ENCODE measurements at regions not wholly inside any gene's neighbourhood (a gene's known extent, or its start where the extent isn't known, plus 50 kb on each side); places are given as distances from the start of the nearest gene placed in this dataset.

- TF ChIP-seq MYC (IDR thresholded peaks at IDR 0.05; ENCODE audit: low read depth, low read length) (no peak), EZH2 (IDR thresholded peaks at IDR 0.05; ENCODE audit: borderline replicate concordance, low read depth, low read length, severe bottlenecking) (no peak), GATA2 (IDR thresholded peaks at IDR 0.05; ENCODE audit: insufficient read depth, insufficient read length, low read depth, low read length) (no peak), POLR2A (IDR thresholded peaks at IDR 0.05; ENCODE audit: low read depth, low read length) (no peak), MAX (IDR thresholded peaks at IDR 0.05; ENCODE audit: insufficient read depth, insufficient read length) (no peak), CTCF (IDR thresholded peaks at IDR 0.05; ENCODE audit: extremely low read depth in 1 of 2, insufficient read depth in 1 of 2, low read depth in 1 of 2, low read length in 2 of 2) (no peak), POLR2AphosphoS5 (IDR thresholded peaks at IDR 0.05; ENCODE audit: insufficient read depth, low read depth, low read length) (no peak), FOS (IDR thresholded peaks at IDR 0.05; ENCODE audit: borderline replicate concordance, insufficient read depth, low read length) (no peak), JUN (IDR thresholded peaks at IDR 0.05; ENCODE audit: borderline replicate concordance, insufficient read depth, insufficient read length, low read depth) (no peak)
- FAIRE-seq: no peak
- no peaks in the 10 kb centered on the region for H3K36me3 ChIP-seq (ENCODE audit: control insufficient read depth in 2 of 2, extremely low read depth in 1 of 2, insufficient read depth in 2 of 2, low read length in 2 of 2)
- no TSS peak for BruUV-seq (replicated peaks)
- no peaks in the 10 kb centered on the region for H3K9me3 ChIP-seq (replicated peaks; ENCODE audit: control insufficient read depth, insufficient read depth, low read length)
- peak overlapping the region; percentile 13 for H2AFZ ChIP-seq (ENCODE audit: low read depth, low read length)
- H4K20me1 ChIP-seq (replicated peaks; ENCODE audit: control insufficient read depth, extremely low read depth, insufficient read depth, low read length): no peaks in the 10 kb centered on the region
- intact Hi-C loops (cut with micrococcal nuclease) (no loop called here), dilution Hi-C loops (cut with MboI; ENCODE audit: extremely low pct_ligation_motif_present, low sequenced_read_pairs) (no loop called here)
- no peaks in the 10 kb centered on the region for H3K27me3 ChIP-seq (ENCODE audit: control insufficient read depth in 2 of 2, insufficient read depth in 2 of 2, low read length in 2 of 2)
- DNase-seq (ENCODE audit: low read depth, low spot score): no peak
- no peaks in the 10 kb centered on the region for H3K9me1 ChIP-seq (replicated peaks; ENCODE audit: control insufficient read depth, extremely low read depth, insufficient read depth, low read length)
- H3K9ac ChIP-seq (replicated peaks; ENCODE audit: extremely low read depth, insufficient read depth, low read length): no peak overlapping the region
- no peaks in the 10 kb centered on the region for H3K4me1 ChIP-seq (ENCODE audit: control insufficient read depth, extremely low read depth, insufficient read depth, low read length)
- H3K79me2 ChIP-seq (ENCODE audit: control insufficient read depth, insufficient read depth, low read length): no peaks in the 10 kb centered on the region
- no peak overlapping the region for H3K4me2 ChIP-seq (ENCODE audit: insufficient read depth, low read length)
- ChIA-PET POLR2A (no interaction called here), CTCF (no interaction called here)
- H3K27ac ChIP-seq (ENCODE audit: insufficient read depth, low read depth, low read length): no peak overlapping the region
- no peak overlapping the region for H3K4me3 ChIP-seq (replicated peaks in 1 of 3; ENCODE audit: insufficient read depth in 1 of 3, low read depth in 1 of 3, low read length in 3 of 3)
Measured at GRCh38 chr2:150109912-150110311, 377.6 kb downstream of the RND3 start.
